Endodermal cell (in vitro differentiated cells): ENCODE measurements at regions not wholly inside any gene's neighbourhood (a gene's known extent, or its start where the extent isn't known, plus 50 kb on each side); places are given as distances from the start of the nearest gene placed in this dataset.

ENCODE experiments used
- DNase-seq: peaks from one replicate; pipeline ENCODE4 v3.0.0-alpha.2; 2017
- H3K27ac ChIP-seq: 2 replicates; pipeline ENCODE4 v1.5.1; 2013; ENCODE audit warnings: mild to moderate bottlenecking, low read depth, low read length, moderate library complexity
- H3K27me3 ChIP-seq: 2 replicates; pipeline ENCODE4 v1.6.1; 2013; ENCODE audit warnings: mild to moderate bottlenecking, low read length, moderate library complexity; ENCODE audit not compliant: insufficient read depth, control insufficient read depth, poor library complexity, severe bottlenecking
- H3K36me3 ChIP-seq: 2 replicates; pipeline ENCODE4 v1.7.0; 2013; ENCODE audit warnings: mild to moderate bottlenecking, low read length, moderate library complexity; ENCODE audit not compliant: control insufficient read depth, insufficient read depth
- H3K4me1 ChIP-seq: one replicate; pipeline ENCODE4 v1.7.0; 2013; ENCODE audit warnings: low read length; ENCODE audit not compliant: control insufficient read depth, insufficient read depth
- H3K4me3 ChIP-seq: 2 replicates; pipeline ENCODE4 v1.5.1; 2013; ENCODE audit warnings: mild to moderate bottlenecking, low read length, moderate library complexity
- H3K9ac ChIP-seq: 2 replicates; pipeline ENCODE4 v1.6.1; 2013; ENCODE audit warnings: mild to moderate bottlenecking, low read length, moderate library complexity; ENCODE audit not compliant: poor library complexity, severe bottlenecking; ENCODE audit errors: extremely low read depth
- H3K9me3 ChIP-seq: 2 replicates; pipeline ENCODE4 v1.6.1; 2013; ENCODE audit warnings: mild to moderate bottlenecking, low read length, moderate library complexity; ENCODE audit not compliant: control insufficient read depth
- H3K27ac Mint-ChIP-seq: 2 replicates; pipeline ENCODE4 v1.8.0; 2020; ENCODE audit warnings: mixed read lengths
- H3K27me3 Mint-ChIP-seq: 2 replicates; pipeline ENCODE4 v1.8.0; 2021; ENCODE audit warnings: mild to moderate bottlenecking, mixed read lengths; ENCODE audit not compliant: insufficient read depth
- H3K36me3 Mint-ChIP-seq: 2 replicates; pipeline ENCODE4 v1.8.0; 2020; ENCODE audit warnings: low read depth, mixed read lengths
- H3K4me1 Mint-ChIP-seq: 2 replicates; pipeline ENCODE4 v1.8.0; 2020; ENCODE audit warnings: mixed read lengths
- H3K4me3 Mint-ChIP-seq: 2 replicates; pipeline ENCODE4 v1.8.0; 2020; ENCODE audit warnings: mild to moderate bottlenecking, moderate library complexity, mixed read lengths
- H3K9me3 Mint-ChIP-seq: 2 replicates; pipeline ENCODE4 v1.8.0; 2020; ENCODE audit warnings: mild to moderate bottlenecking, mixed read lengths
- CTCF ChIP-seq: fragments of 200-600 bp; sonication (generic); conservative IDR thresholded peaks from 2 replicates; pipeline ENCODE4 v1.5.0; 2021; ENCODE audit warnings: antibody characterized with exemption, mild to moderate bottlenecking
- WGBS, 2 experiments: methylation state at CpG; one replicate each; pipeline versions ENCODE4 v1.1.5 to v1.1.7; 2013; ENCODE audit warnings: missing lambda C conversion rate in 2 of 2, mixed read lengths in 1 of 2; ENCODE audit not compliant: insufficient coverage in 1 of 2, insufficient read length in 1 of 2; 5-methylcytosine and 5-hydroxymethylcytosine counted together

- Mint-ChIP-seq H3K27me3 (no peaks in the 10 kb centered on the region), H3K9me3 (no peaks in the 10 kb centered on the region), H3K4me1 (peaks cover 3% of the 10 kb centered on the region), H3K4me3 (no peak overlapping the region), H3K36me3 (no peaks in the 10 kb centered on the region), H3K27ac (no peak overlapping the region)
- 89 to 91% methylated on average over 3 of the region's 3 CpGs for WGBS, 2 experiments
- Histone ChIP-seq H3K4me3 (no peak overlapping the region), H3K27ac (no peak overlapping the region), H3K9me3 (no peaks in the 10 kb centered on the region), H3K27me3 (no peaks in the 10 kb centered on the region), H3K36me3 (no peaks in the 10 kb centered on the region), H3K4me1 (no peaks in the 10 kb centered on the region), H3K9ac (no peak overlapping the region)
- TF ChIP-seq CTCF = no peak
- DNase-seq = no peak
Observed at GRCh38 chr10:111593578-111593977, 516.7 kb downstream of the ADRA2A start.

- no peak overlapping the region for H3K27ac Mint-ChIP-seq
Observed at GRCh38 chr10:111595173-111595572, 518.3 kb downstream of the ADRA2A start.

GRCh38 chr10:111598433-111599059, 521.7 kb downstream of the ADRA2A start:
- Mint-ChIP-seq H3K27me3 (no peaks in the 10 kb centered on the region), H3K27ac (no peak overlapping the region), H3K4me3 (no peak overlapping the region), H3K9me3 (no peaks in the 10 kb centered on the region), H3K4me1 (peaks cover 3% of the 10 kb centered on the region), H3K36me3 (no peaks in the 10 kb centered on the region)
- H3K9ac ChIP-seq = no peak overlapping the region
- peak; percentile 97 for TF ChIP-seq CTCF
- H3K4me1 ChIP-seq = no peaks in the 10 kb centered on the region
- 40% methylated on average over 5 to 6 of the region's 6 CpGs for WGBS, 2 experiments
- H3K9me3 ChIP-seq = no peaks in the 10 kb centered on the region
- H3K27me3 ChIP-seq = no peaks in the 10 kb centered on the region
- DNase-seq = peak; percentile 87
- H3K36me3 ChIP-seq = no peaks in the 10 kb centered on the region
- H3K27ac ChIP-seq = no peak overlapping the region
- H3K4me3 ChIP-seq = no peak overlapping the region

More at GRCh38 chr10:111595173-111595572, 518.3 kb downstream of the ADRA2A start:
- no peak for TF ChIP-seq CTCF
- no peak overlapping the region for H3K4me3 Mint-ChIP-seq
- Histone ChIP-seq H3K9ac (no peak overlapping the region), H3K4me1 (no peaks in the 10 kb centered on the region), H3K36me3 (no peaks in the 10 kb centered on the region), H3K27me3 (no peaks in the 10 kb centered on the region), H3K27ac (no peak overlapping the region), H3K4me3 (no peak overlapping the region), H3K9me3 (no peaks in the 10 kb centered on the region)
- H3K9me3 Mint-ChIP-seq = no peaks in the 10 kb centered on the region
- no peaks in the 10 kb centered on the region for H3K27me3 Mint-ChIP-seq
- peaks cover 3% of the 10 kb centered on the region for H3K4me1 Mint-ChIP-seq
- H3K36me3 Mint-ChIP-seq = no peaks in the 10 kb centered on the region
- DNase-seq = no peak
- WGBS, 2 experiments = 81 to 100% methylated on average over 1 to 3 of the region's 3 CpGs
